Liver (tissue), 8 donors: ENCODE measurements at regions not wholly inside any gene's neighbourhood (a gene's known extent, or its start where the extent isn't known, plus 50 kb on each side); places are given as distances from the start of the nearest gene placed in this dataset.

Experiments
- DNase-seq: peaks from one replicate; pipeline ENCODE4 v3.0.0-alpha.2; 2017; ENCODE audit warnings: low spot score
- H3K27ac ChIP-seq, 2 donors: one replicate each; pipeline ENCODE4 v1.7.0; 2013; ENCODE audit warnings: inconsistent platforms in 2 of 2, low read length in 2 of 2, control low read depth in 1 of 2, low read depth in 1 of 2, mild to moderate bottlenecking in 1 of 2
- H3K27me3 ChIP-seq, 4 donors: one replicate each; pipeline versions ENCODE4 v1.6.1 to v1.7.0; 2013; ENCODE audit warnings: low read length in 3 of 4, inconsistent platforms in 1 of 4, mild to moderate bottlenecking in 1 of 4, moderate library complexity in 1 of 4; ENCODE audit not compliant: control insufficient read depth in 4 of 4, insufficient read depth in 4 of 4
- H3K36me3 ChIP-seq, 4 donors: one replicate each; pipeline versions ENCODE4 v1.6.1 to v1.7.0; 2013; ENCODE audit warnings: low read length in 3 of 4, mild to moderate bottlenecking in 3 of 4, low read depth in 1 of 4, moderate library complexity in 1 of 4; ENCODE audit not compliant: control insufficient read depth in 4 of 4, insufficient read depth in 3 of 4
- H3K4me1 ChIP-seq, 4 donors: one replicate each; pipeline versions ENCODE4 v1.6.1 to v1.7.0; 2013; ENCODE audit warnings: low read length in 3 of 4, mild to moderate bottlenecking in 3 of 4, moderate library complexity in 1 of 4; ENCODE audit not compliant: control insufficient read depth in 4 of 4, insufficient read depth in 4 of 4
- H3K4me3 ChIP-seq, 3 donors: one replicate each; pipeline versions ENCODE4 v1.6.1 to v1.7.0; 2013; ENCODE audit warnings: low read length in 3 of 3, control low read depth in 1 of 3, low read depth in 1 of 3, mild to moderate bottlenecking in 1 of 3
- H3K9ac ChIP-seq, 2 donors: one replicate each; pipeline ENCODE4 v1.7.0; 2013; ENCODE audit warnings: low read length in 2 of 2, mild to moderate bottlenecking in 2 of 2, moderate library complexity in 2 of 2, control low read depth in 1 of 2, low read depth in 1 of 2
- H3K9me3 ChIP-seq, 4 donors: one replicate each; pipeline versions ENCODE4 v1.6.1 to v1.7.0; 2013; ENCODE audit warnings: low read length in 3 of 4; ENCODE audit not compliant: control insufficient read depth in 4 of 4
- ATF3 ChIP-seq: IDR thresholded peaks from 2 replicates; pipeline ENCODE4 v1.6.1; 2016; ENCODE audit warnings: antibody characterized with exemption
- CTCF ChIP-seq: fragments of 150-350 bp; IDR thresholded peaks from 2 replicates; pipeline ENCODE4 v1.5.1; 2017; ENCODE audit warnings: improper control_type of control experiment, low read depth, low read length; ENCODE audit not compliant: missing input control
- EGR1 ChIP-seq, 2 donors: IDR thresholded peaks; 2 replicates each; pipeline ENCODE4 v1.6.1; 2016 to 2018; ENCODE audit warnings: antibody characterized with exemption in 2 of 2, low read depth in 2 of 2
- FOXA1 ChIP-seq: IDR thresholded peaks from 2 replicates; pipeline ENCODE4 v1.6.1; 2016; ENCODE audit warnings: antibody characterized with exemption
- FOXA2 ChIP-seq: IDR thresholded peaks from 2 replicates; pipeline ENCODE4 v1.6.1; 2016; ENCODE audit warnings: antibody characterized with exemption
- GABPA ChIP-seq, 2 donors: IDR thresholded peaks in 1 of 2; conservative IDR thresholded peaks in 1 of 2; 2 replicates each; pipeline ENCODE4 v1.6.1; 2016; ENCODE audit warnings: antibody characterized with exemption in 2 of 2, mild to moderate bottlenecking in 1 of 2, moderate library complexity in 1 of 2
- HNF4A ChIP-seq, 2 donors: conservative IDR thresholded peaks; 2 replicates each; pipeline ENCODE4 v1.6.1; 2016; ENCODE audit warnings: antibody characterized with exemption in 2 of 2, mild to moderate bottlenecking in 2 of 2
- HNF4G ChIP-seq: IDR thresholded peaks from 2 replicates; pipeline ENCODE4 v1.6.1; 2016; ENCODE audit warnings: antibody characterized with exemption
- JUND ChIP-seq, 2 donors: IDR thresholded peaks; 2 replicates each; pipeline ENCODE4 v1.6.1; 2016; ENCODE audit warnings: antibody characterized with exemption in 2 of 2
- MAX ChIP-seq: IDR thresholded peaks from 2 replicates; pipeline ENCODE4 v1.6.1; 2016; ENCODE audit warnings: antibody characterized with exemption
- NR2F2 ChIP-seq: IDR thresholded peaks from 2 replicates; pipeline ENCODE4 v1.6.1; 2016; ENCODE audit warnings: antibody characterized with exemption
- RAD21 ChIP-seq, 2 donors: IDR thresholded peaks; 2 replicates each; pipeline ENCODE4 v1.6.1; 2016; ENCODE audit warnings: antibody characterized with exemption in 2 of 2, mild to moderate bottlenecking in 2 of 2
- REST ChIP-seq: IDR thresholded peaks from 2 replicates; pipeline ENCODE4 v1.6.1; 2016; ENCODE audit warnings: antibody characterized with exemption, mild to moderate bottlenecking
- RXRA ChIP-seq, 2 donors: IDR thresholded peaks; 2 replicates each; pipeline ENCODE4 v1.6.1; 2017 to 2018; ENCODE audit warnings: antibody characterized with exemption in 2 of 2, mild to moderate bottlenecking in 1 of 2
- SP1 ChIP-seq: IDR thresholded peaks from 2 replicates; pipeline ENCODE4 v1.6.1; 2018; ENCODE audit warnings: antibody characterized with exemption, mild to moderate bottlenecking
- TAF1 ChIP-seq: conservative IDR thresholded peaks from 2 replicates; pipeline ENCODE4 v1.6.1; 2016; ENCODE audit warnings: antibody characterized with exemption, mild to moderate bottlenecking
- YY1 ChIP-seq: IDR thresholded peaks from 2 replicates; pipeline ENCODE4 v1.6.1; 2016; ENCODE audit warnings: antibody characterized with exemption, mild to moderate bottlenecking
- ZBTB33 ChIP-seq: IDR thresholded peaks from 2 replicates; pipeline ENCODE4 v1.6.1; 2016; ENCODE audit warnings: antibody characterized with exemption
- WGBS: extraction: QIAGEN DNeasy Blood & Tissue Kit; methylation state at CpG from one replicate; pipeline ENCODE4 v1.1.7; 2013; 5-methylcytosine and 5-hydroxymethylcytosine counted together
- donor health status: healthy.
- donor health status: healthy.
- donor health status: healthy.
- donor health status: healthy.
- donor health status: healthy.

GRCh38 chr5:38642189-38642911 is 85.9 kb upstream of the LIFR start:
- no peak overlapping the region for H3K27ac ChIP-seq
- H3K27me3 ChIP-seq = peaks cover 2 to 29% (median 6%) of the 10 kb centered on the region in 4 donors
- no peak overlapping the region for H3K9ac ChIP-seq
- 73% methylated on average over 7 of the region's 7 CpGs for WGBS
- peaks cover 0 to 6% (median 2%) of the 10 kb centered on the region in 4 donors for H3K9me3 ChIP-seq
- H3K36me3 ChIP-seq = no peaks in the 10 kb centered on the region
- peaks cover 0 to 17% (median 13%) of the 10 kb centered on the region in 4 donors for H3K4me1 ChIP-seq
- no peak for DNase-seq
- TF ChIP-seq ZBTB33 (no peak), CTCF (no peak), NR2F2 (no peak), YY1 (no peak), TAF1 (no peak), MAX (no peak), HNF4G (no peak), FOXA1 (no peak), REST (no peak), RAD21 (IDR thresholded peaks at IDR 0.05) (no peak), JUND (IDR thresholded peaks at IDR 0.05) (no peak), SP1 (no peak), EGR1 (IDR thresholded peaks at IDR 0.05; ENCODE audit: low read depth in 2 of 2) (no peak), ATF3 (no peak), HNF4A (conservative IDR thresholded peaks at IDR 0.05) (no peak), GABPA (IDR thresholded peaks at IDR 0.05 in 1 of 2, conservative IDR thresholded peaks at IDR 0.05 in 1 of 2) (no peak), RXRA (IDR thresholded peaks at IDR 0.05) (no peak), FOXA2 (no peak)
- H3K4me3 ChIP-seq = no peak overlapping the region
